KMS-11 (cell line): ENCODE measurements at regions not wholly inside any gene's neighbourhood (a gene's known extent, or its start where the extent isn't known, plus 50 kb on each side); places are given as distances from the start of the nearest gene placed in this dataset.

Experiments used
- H2AFZ ChIP-seq: fragments of 200-600 bp; sonication (generic); 2 replicates; pipeline ENCODE4 v1.6.1; 2016; ENCODE audit warnings: antibody characterized with exemption, mixed run types, low read depth
- H3K27ac ChIP-seq: fragments of 200-600 bp; sonication (generic); 2 replicates; pipeline ENCODE4 v1.6.1; 2016; ENCODE audit warnings: mild to moderate bottlenecking, mixed run types
- H3K27me3 ChIP-seq: fragments of 200-600 bp; sonication (generic); 2 replicates; pipeline ENCODE4 v1.6.1; 2017; ENCODE audit warnings: mild to moderate bottlenecking, low read depth, mixed run types, moderate library complexity; ENCODE audit not compliant: insufficient read depth
- H3K36me3 ChIP-seq: fragments of 200-600 bp; sonication (generic); 2 replicates; pipeline ENCODE4 v1.6.1; 2017; ENCODE audit warnings: mild to moderate bottlenecking, mixed run types; ENCODE audit not compliant: insufficient read depth
- H3K4me1 ChIP-seq: fragments of 200-600 bp; sonication (generic); 2 replicates; pipeline ENCODE4 v1.6.1; 2016; ENCODE audit warnings: mild to moderate bottlenecking, low read depth, mixed run types; ENCODE audit not compliant: poor library complexity, severe bottlenecking
- H3K4me2 ChIP-seq: fragments of 200-600 bp; sonication (generic); 2 replicates; pipeline ENCODE4 v1.7.0; 2016; ENCODE audit warnings: mild to moderate bottlenecking, mixed run types
- H3K4me3 ChIP-seq: fragments of 200-600 bp; sonication (generic); IDR thresholded peaks from 2 replicates; pipeline ENCODE4 v1.6.1; 2017; ENCODE audit warnings: low read depth, low read length, mixed read lengths; ENCODE audit not compliant: insufficient read depth
- H3K79me2 ChIP-seq: fragments of 200-600 bp; sonication (generic); 2 replicates; pipeline ENCODE4 v1.6.1; 2016; ENCODE audit warnings: low read depth, mixed run types; ENCODE audit not compliant: insufficient read depth
- H3K9ac ChIP-seq: fragments of 200-600 bp; sonication (generic); 2 replicates; pipeline ENCODE4 v1.6.1; 2016; ENCODE audit warnings: mild to moderate bottlenecking, mixed run types
- H4K20me1 ChIP-seq: fragments of 200-600 bp; sonication (generic); 2 replicates; pipeline ENCODE4 v1.6.1; 2016; ENCODE audit warnings: mild to moderate bottlenecking, mixed run types; ENCODE audit not compliant: insufficient read depth
- CTCF ChIP-seq: fragments of 200-600 bp; sonication (generic); conservative IDR thresholded peaks from 2 replicates; pipeline ENCODE4 v1.6.1; 2017; ENCODE audit warnings: low read depth, mild to moderate bottlenecking, antibody characterized with exemption, low read length, moderate library complexity, mixed read lengths

- no peaks in the 10 kb centered on the region for H3K79me2 ChIP-seq
- H3K4me2 ChIP-seq = no peak overlapping the region
- H3K36me3 ChIP-seq = no peaks in the 10 kb centered on the region
- H3K27me3 ChIP-seq = no peaks in the 10 kb centered on the region
- H3K27ac ChIP-seq = no peak overlapping the region
- H3K9ac ChIP-seq = no peak overlapping the region
- H2AFZ ChIP-seq = no peak overlapping the region
- no peak overlapping the region for H3K4me3 ChIP-seq
- TF ChIP-seq CTCF = no peak
- no peaks in the 10 kb centered on the region for H4K20me1 ChIP-seq
- H3K4me1 ChIP-seq = no peaks in the 10 kb centered on the region
Measured at GRCh38 chrX:25130619-25131018, 114.9 kb upstream of the ARX start.

DNA sequence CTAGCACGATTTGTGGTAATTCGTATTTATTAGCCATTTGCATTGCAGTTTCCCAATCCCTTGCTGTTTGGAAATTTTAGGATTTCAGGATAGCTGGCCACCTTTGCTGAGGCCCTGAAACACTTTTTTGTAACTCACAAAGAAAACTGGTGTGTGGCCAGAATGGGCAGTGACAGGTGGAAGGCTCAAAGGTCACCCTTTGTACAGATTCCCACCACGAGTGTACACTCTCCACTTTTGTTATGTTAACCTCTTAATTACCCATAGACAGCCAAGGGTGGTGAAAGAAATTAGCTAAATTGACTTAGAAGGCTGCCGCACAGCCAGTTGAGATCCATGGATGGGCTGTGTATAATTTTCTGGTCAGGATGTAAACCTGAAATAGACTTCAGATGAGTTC lies 109.7 kb upstream of the ARX start:
- Histone ChIP-seq H3K27me3 (no peaks in the 10 kb centered on the region), H3K79me2 (no peaks in the 10 kb centered on the region)
- no peak for TF ChIP-seq CTCF

DNA sequence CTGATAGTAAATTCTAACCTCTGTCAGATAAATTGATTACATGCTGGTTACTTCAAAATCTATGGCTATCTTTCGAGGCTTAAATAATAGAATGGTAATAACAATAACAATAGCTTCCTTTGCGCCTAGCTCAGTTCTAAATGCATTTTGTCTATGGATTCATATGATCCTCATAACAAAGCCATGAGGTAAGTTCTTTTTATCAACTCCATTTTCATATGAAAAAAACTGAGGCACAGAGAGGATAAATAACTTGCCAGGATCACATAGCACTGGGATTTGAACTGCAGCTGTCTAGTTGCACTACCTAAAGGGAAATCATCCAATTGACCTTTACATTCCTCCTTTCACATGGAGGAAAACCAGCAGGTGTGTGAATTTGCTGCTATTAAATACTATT lies 108.6 kb upstream of the ARX start:
- TF ChIP-seq CTCF = no peak
- no peaks in the 10 kb centered on the region for H3K79me2 ChIP-seq
- no peaks in the 10 kb centered on the region for H3K36me3 ChIP-seq
- no peaks in the 10 kb centered on the region for H4K20me1 ChIP-seq
- no peak overlapping the region for H3K27ac ChIP-seq
- H3K4me3 ChIP-seq = no peak overlapping the region
- no peaks in the 10 kb centered on the region for H3K27me3 ChIP-seq
- no peak overlapping the region for H3K4me2 ChIP-seq
- H3K4me1 ChIP-seq = no peaks in the 10 kb centered on the region
- no peak overlapping the region for H2AFZ ChIP-seq
- no peak overlapping the region for H3K9ac ChIP-seq

More for the DNA sequence above, 109.7 kb upstream of the ARX start:
- no peaks in the 10 kb centered on the region for H4K20me1 ChIP-seq
- no peaks in the 10 kb centered on the region for H3K4me1 ChIP-seq
- H2AFZ ChIP-seq = no peak overlapping the region
- H3K36me3 ChIP-seq = no peaks in the 10 kb centered on the region
- no peak overlapping the region for H3K4me2 ChIP-seq
- no peak overlapping the region for H3K9ac ChIP-seq
- H3K27ac ChIP-seq = no peak overlapping the region
- no peak overlapping the region for H3K4me3 ChIP-seq

DNA sequence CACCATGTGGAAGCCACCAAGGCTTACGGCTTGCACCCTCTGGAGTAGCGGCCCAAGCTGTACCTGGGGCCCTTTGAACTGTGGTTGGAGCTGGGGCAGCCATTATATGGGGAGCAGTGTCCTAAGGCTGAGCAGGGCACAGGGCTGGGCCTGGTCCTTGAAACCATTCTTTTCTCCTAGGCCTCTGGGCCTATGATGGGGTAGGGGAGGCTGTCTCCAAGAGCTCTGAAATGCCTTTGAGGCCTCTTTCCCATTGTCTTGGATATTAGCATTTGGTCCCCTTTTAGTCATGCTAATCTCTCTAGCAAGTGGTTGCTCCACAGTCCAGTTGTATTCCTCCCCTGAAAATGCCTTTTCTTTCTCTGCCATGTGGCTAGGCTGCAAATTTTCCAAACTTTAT lies 96.4 kb upstream of the ARX start:
- Histone ChIP-seq H3K4me3 (no peak overlapping the region), H3K4me2 (no peak overlapping the region), H3K27ac (no peak overlapping the region), H3K27me3 (no peaks in the 10 kb centered on the region), H3K4me1 (no peaks in the 10 kb centered on the region), H3K9ac (no peak overlapping the region), H3K36me3 (no peaks in the 10 kb centered on the region), H3K79me2 (no peaks in the 10 kb centered on the region), H2AFZ (no peak overlapping the region), H4K20me1 (no peaks in the 10 kb centered on the region)
- TF ChIP-seq CTCF = no peak

- no peaks in the 10 kb centered on the region for H3K79me2 ChIP-seq
- no peaks in the 10 kb centered on the region for H3K36me3 ChIP-seq
- no peak overlapping the region for H3K4me3 ChIP-seq
- no peak overlapping the region for H3K4me2 ChIP-seq
- no peak overlapping the region for H2AFZ ChIP-seq
- H3K27me3 ChIP-seq = no peaks in the 10 kb centered on the region
- H3K9ac ChIP-seq = no peak overlapping the region
- no peaks in the 10 kb centered on the region for H4K20me1 ChIP-seq
- TF ChIP-seq CTCF = no peak
- H3K27ac ChIP-seq = no peak overlapping the region
- H3K4me1 ChIP-seq = no peaks in the 10 kb centered on the region
Measured at GRCh38 chrX:25108481-25108880, 92.7 kb upstream of the ARX start.
